Progenitor cell of endocrine pancreas (in vitro differentiated cells): ENCODE measurements at regions not wholly inside any gene's neighbourhood (a gene's known extent, or its start where the extent isn't known, plus 50 kb on each side); places are given as distances from the start of the nearest gene placed in this dataset.

Experiments used
- DNase-seq: peaks from one replicate; pipeline ENCODE4 v3.0.0; 2021; ENCODE audit warnings: low spot score; ENCODE audit not compliant: unreplicated experiment
- H3K27ac Mint-ChIP-seq: 2 replicates; pipeline ENCODE4 v1.8.0; 2021; ENCODE audit warnings: mild to moderate bottlenecking, moderate library complexity, mixed read lengths
- H3K27me3 Mint-ChIP-seq: 2 replicates; pipeline ENCODE4 v1.8.0; 2021; ENCODE audit warnings: mixed read lengths
- H3K36me3 Mint-ChIP-seq: 2 replicates; pipeline ENCODE4 v1.8.0; 2022; ENCODE audit warnings: mixed read lengths; ENCODE audit not compliant: insufficient read depth
- H3K4me1 Mint-ChIP-seq: 2 replicates; pipeline ENCODE4 v1.8.0; 2021; ENCODE audit warnings: low read depth, mixed read lengths
- H3K4me3 Mint-ChIP-seq: 2 replicates; pipeline ENCODE4 v1.8.0; 2021; ENCODE audit warnings: low read depth, mild to moderate bottlenecking, moderate library complexity, mixed read lengths
- H3K9me3 Mint-ChIP-seq: 2 replicates; pipeline ENCODE4 v1.8.0; 2021; ENCODE audit warnings: low read depth, mixed read lengths
- TF ChIP-seq, protein P1 (sequence below): fragments of 200-600 bp; sonication (generic); IDR thresholded peaks from one replicate; pipeline ENCODE4 v1.5.0; 2021; ENCODE audit warnings: antibody characterized with exemption, mild to moderate bottlenecking; ENCODE audit not compliant: unreplicated experiment

DNA sequence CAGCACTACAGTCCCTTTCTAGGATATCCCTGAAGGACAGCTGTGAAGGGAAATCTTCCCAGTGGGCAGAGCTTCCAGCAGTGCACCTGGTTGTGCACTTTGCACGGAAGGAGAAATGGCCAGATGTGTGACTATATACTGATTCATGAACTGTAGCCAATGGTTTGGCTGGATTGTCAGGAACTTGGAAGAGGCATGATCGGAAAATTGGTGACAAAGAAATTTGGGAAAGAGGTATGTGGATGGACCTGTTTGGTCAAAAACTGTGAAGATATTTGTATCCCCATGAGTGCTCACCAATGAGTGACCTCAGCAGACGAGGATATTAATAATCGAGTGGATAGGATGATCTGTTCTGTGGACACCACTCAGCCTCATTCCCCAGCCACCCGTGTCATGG is 582.2 kb downstream of the CPS1 start:
- H3K4me3 Mint-ChIP-seq = no peak overlapping the region
- H3K27ac Mint-ChIP-seq = no peak overlapping the region
- no peaks in the 10 kb centered on the region for H3K36me3 Mint-ChIP-seq
- H3K4me1 Mint-ChIP-seq = no peaks in the 10 kb centered on the region
- DNase-seq = no peak
- H3K27me3 Mint-ChIP-seq = no peaks in the 10 kb centered on the region
- TF ChIP-seq, protein P1, sequence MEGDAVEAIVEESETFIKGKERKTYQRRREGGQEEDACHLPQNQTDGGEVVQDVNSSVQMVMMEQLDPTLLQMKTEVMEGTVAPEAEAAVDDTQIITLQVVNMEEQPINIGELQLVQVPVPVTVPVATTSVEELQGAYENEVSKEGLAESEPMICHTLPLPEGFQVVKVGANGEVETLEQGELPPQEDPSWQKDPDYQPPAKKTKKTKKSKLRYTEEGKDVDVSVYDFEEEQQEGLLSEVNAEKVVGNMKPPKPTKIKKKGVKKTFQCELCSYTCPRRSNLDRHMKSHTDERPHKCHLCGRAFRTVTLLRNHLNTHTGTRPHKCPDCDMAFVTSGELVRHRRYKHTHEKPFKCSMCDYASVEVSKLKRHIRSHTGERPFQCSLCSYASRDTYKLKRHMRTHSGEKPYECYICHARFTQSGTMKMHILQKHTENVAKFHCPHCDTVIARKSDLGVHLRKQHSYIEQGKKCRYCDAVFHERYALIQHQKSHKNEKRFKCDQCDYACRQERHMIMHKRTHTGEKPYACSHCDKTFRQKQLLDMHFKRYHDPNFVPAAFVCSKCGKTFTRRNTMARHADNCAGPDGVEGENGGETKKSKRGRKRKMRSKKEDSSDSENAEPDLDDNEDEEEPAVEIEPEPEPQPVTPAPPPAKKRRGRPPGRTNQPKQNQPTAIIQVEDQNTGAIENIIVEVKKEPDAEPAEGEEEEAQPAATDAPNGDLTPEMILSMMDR = no peak
- peaks cover 22% of the 10 kb centered on the region for H3K9me3 Mint-ChIP-seq

DNA sequence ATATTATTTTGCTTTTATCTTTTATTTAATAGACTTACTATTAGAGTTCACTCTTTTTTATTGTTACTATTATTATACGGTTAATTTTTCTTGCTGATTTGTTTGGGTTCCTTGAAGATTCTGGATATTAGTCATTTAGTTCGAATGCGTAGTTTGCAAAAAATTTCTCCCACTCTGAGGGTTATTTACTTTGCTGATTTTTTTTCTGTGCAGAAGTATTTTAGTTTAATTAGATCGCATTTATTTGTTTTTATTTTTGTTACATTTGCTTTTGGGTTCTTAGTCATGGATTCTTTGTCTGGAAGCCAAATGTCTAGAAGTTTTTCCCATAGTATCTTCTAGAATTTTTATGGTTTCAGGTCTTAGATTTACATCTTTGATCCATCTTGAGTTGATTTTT is 585.2 kb downstream of the CPS1 start:
- Mint-ChIP-seq H3K27me3 (no peaks in the 10 kb centered on the region), H3K27ac (no peak overlapping the region), H3K4me1 (no peaks in the 10 kb centered on the region), H3K36me3 (no peaks in the 10 kb centered on the region), H3K4me3 (no peak overlapping the region), H3K9me3 (peaks cover 14% of the 10 kb centered on the region)
- TF ChIP-seq, protein P1 = no peak
- no peak for DNase-seq

DNA sequence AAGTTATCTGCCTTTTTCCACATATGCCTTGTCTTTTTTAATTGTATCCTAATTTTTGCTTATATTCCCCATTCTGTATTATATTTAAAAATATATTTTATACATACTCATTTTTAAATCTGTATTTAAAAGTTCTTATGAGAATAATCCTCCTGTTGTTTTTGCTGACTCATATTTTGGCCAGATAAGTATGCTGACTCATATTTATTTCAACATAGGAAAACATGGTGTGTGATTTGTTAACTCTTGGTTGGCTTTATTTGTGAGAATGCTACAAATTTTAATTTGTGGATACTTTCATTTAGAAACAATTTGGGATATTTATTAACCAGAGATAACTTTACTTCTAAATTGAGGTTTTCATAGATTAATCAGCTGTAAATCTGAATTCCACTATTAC is 587.7 kb downstream of the CPS1 start:
- no peaks in the 10 kb centered on the region for H3K4me1 Mint-ChIP-seq
- TF ChIP-seq, protein P1 = no peak
- no peak overlapping the region for H3K27ac Mint-ChIP-seq
- no peaks in the 10 kb centered on the region for H3K36me3 Mint-ChIP-seq
- H3K9me3 Mint-ChIP-seq = peaks cover 14% of the 10 kb centered on the region
- H3K27me3 Mint-ChIP-seq = no peaks in the 10 kb centered on the region
- H3K4me3 Mint-ChIP-seq = no peak overlapping the region
- DNase-seq = no peak

DNA sequence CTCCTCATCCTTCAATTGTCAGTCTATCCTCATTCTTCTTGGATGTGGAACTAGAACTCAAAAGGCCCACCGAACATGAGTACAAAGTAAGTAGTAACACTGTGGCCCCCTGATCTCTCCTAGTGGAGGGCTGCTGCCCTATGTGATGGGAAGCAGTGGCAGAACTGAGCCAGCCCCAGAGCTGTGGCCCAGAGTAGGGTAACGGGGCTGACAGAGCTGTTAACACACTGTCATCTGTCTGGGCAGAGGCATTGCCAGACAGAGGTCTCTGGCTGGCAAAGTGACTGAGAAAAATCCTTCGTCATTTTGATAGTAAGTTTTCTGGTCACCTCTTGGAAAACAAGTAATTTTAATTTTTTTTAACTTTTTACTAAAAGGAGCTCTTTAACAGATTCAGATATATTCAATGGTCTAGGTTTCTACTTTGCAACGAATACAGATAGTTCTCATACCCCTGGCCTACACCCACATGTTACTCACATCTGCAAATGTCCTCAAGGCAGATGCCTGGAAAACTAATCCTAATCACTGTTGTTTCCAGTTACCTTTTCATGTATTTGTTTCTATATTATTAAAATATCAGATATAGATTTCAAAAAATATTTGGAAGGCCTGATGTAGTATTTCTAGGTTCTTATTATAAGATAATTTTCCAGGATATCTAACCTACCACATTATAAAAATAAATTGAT is 588.7 kb downstream of the CPS1 start:
- H3K9me3 Mint-ChIP-seq = peaks cover 14% of the 10 kb centered on the region
- DNase-seq = no peak
- H3K4me3 Mint-ChIP-seq = no peak overlapping the region
- TF ChIP-seq, protein P1 = no peak
- no peak overlapping the region for H3K27ac Mint-ChIP-seq
- H3K4me1 Mint-ChIP-seq = no peaks in the 10 kb centered on the region
- no peaks in the 10 kb centered on the region for H3K27me3 Mint-ChIP-seq
- H3K36me3 Mint-ChIP-seq = no peaks in the 10 kb centered on the region

DNA sequence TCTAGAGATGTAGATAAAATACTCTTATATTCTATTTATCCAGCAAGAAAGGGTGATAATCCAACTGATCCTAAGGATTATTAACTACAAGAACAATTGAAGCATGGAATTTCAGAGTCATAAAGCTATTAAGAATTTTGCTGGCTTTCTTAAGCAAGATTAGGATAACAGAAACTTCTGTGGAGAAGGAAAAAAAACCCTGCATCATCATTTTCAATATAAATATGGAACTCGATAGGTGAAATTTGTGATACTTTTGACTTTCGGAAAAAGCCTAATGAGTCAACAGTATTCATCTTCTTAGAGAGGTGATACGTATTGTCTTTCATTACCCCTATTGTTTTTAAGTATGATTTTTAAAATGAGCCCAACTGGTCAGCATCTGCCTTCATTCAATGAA is 593.3 kb downstream of the CPS1 start:
- Mint-ChIP-seq H3K4me1 (no peaks in the 10 kb centered on the region), H3K27me3 (no peaks in the 10 kb centered on the region), H3K9me3 (no peaks in the 10 kb centered on the region), H3K4me3 (no peak overlapping the region), H3K27ac (no peak overlapping the region), H3K36me3 (no peaks in the 10 kb centered on the region)
- TF ChIP-seq, protein P1 = no peak
- DNase-seq = no peak
